ENCODE measurements at regions not wholly inside any gene's neighbourhood (a gene's known extent, or its start where the extent isn't known, plus 50 kb on each side); places are given as distances from the start of the nearest gene placed in this dataset.

DNA sequence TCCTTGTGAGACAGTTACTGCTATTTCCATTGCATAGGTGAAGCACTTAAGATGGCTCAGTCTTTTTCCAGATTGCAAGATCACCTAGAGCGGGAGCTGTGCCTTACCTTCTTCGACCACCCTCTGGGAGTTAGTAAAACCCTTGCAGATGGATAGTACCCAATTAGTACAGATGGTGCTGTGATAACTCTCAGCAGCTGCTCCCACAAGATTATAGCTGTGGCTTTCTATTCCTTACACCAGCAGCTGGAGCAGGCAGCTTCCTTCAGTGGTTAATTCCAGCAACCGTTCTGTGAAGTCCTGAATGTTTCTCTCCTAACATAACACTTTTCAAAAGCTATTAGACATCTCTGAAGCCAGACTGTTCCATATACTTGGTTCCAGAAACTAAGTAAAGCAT, 796.8 kb downstream of the XPNPEP1 start:
- POLR2A ChIA-PET = no interaction called here

DNA sequence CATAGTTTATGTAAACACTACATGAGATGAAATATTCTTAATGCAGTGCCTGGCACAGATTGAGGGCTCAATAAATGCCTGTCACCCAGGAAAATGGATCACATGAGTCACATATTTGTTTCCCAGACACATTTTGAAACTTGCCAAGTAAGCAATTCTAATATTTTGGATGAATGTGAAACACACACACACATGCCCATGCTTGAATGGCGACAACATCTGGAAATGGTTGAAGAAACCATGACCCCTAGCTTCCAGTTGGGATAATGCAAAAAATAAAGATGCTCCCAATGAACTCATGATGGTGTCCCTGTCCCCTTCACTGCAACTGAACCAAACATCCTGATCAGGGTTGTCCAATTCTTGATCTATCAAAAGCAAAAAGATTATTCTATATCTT, 797.3 kb downstream of the XPNPEP1 start:
- H3K4me3 Mint-ChIP-seq (ENCODE audit: unreplicated experiment) = no peak overlapping the region
- no peaks in the 10 kb centered on the region for H3K27me3 Mint-ChIP-seq (ENCODE audit: insufficient read depth, unreplicated experiment)
- peak in 1 of 2 experiments; percentile 19 for TF ChIP-seq CTCF (IDR thresholded peaks at IDR 0.05; ENCODE audit: insufficient read depth in 1 of 2, low read depth in 1 of 2, low read length in 1 of 2, severe bottlenecking in 1 of 2, unreplicated experiment in 1 of 2)
- ChIA-PET CTCF (interaction anchor here (0.7 kb wide), 1 partner anchor 37 kb away, joined by 3 read pairs; no protein-coding TSS in a partner anchor), POLR2A (no interaction called here)
- H3K27ac Mint-ChIP-seq (ENCODE audit: unreplicated experiment) = no peak overlapping the region
- no peaks in the 10 kb centered on the region for H3K27me3 ChIP-seq (replicated peaks; ENCODE audit: control insufficient read depth, insufficient read depth, low read length)
- no peak for DNase-seq
- BruUV-seq (replicated peaks) = no TSS peak
- no peaks in the 10 kb centered on the region for H3K9me3 ChIP-seq
- no peaks in the 10 kb centered on the region for H3K4me1 ChIP-seq
- no peaks in the 10 kb centered on the region for H3K36me3 Mint-ChIP-seq (ENCODE audit: insufficient read depth, unreplicated experiment)
- H3K4me3 ChIP-seq (ENCODE audit: low read depth, low read length) = no peak overlapping the region
- H3K9me3 Mint-ChIP-seq (ENCODE audit: unreplicated experiment) = no peaks in the 10 kb centered on the region
- H3K36me3 ChIP-seq (ENCODE audit: control insufficient read depth, insufficient read depth, low read length) = no peaks in the 10 kb centered on the region
- intact Hi-C loops (cut with micrococcal nuclease; ENCODE audit: unreplicated experiment) = no loop called here
- no peaks in the 10 kb centered on the region for H3K4me1 Mint-ChIP-seq (ENCODE audit: low read depth, unreplicated experiment)

More for the DNA sequence above, 796.8 kb downstream of the XPNPEP1 start:
- no peaks in the 10 kb centered on the region for H3K9me3 ChIP-seq
- Mint-ChIP-seq H3K27ac (ENCODE audit: unreplicated experiment) (no peak overlapping the region), H3K9me3 (ENCODE audit: unreplicated experiment) (no peaks in the 10 kb centered on the region), H3K36me3 (ENCODE audit: insufficient read depth, unreplicated experiment) (no peaks in the 10 kb centered on the region), H3K27me3 (ENCODE audit: insufficient read depth, unreplicated experiment) (no peaks in the 10 kb centered on the region), H3K4me3 (ENCODE audit: unreplicated experiment) (no peak overlapping the region), H3K4me1 (ENCODE audit: low read depth, unreplicated experiment) (no peaks in the 10 kb centered on the region)
- H3K4me3 ChIP-seq (ENCODE audit: low read depth, low read length) = no peak overlapping the region
- BruUV-seq (replicated peaks) = no TSS peak
- H3K4me1 ChIP-seq = no peaks in the 10 kb centered on the region
- TF ChIP-seq CTCF (IDR thresholded peaks at IDR 0.05; ENCODE audit: insufficient read depth in 1 of 2, low read depth in 1 of 2, low read length in 1 of 2, severe bottlenecking in 1 of 2, unreplicated experiment in 1 of 2) = no peak
- CTCF ChIA-PET = interaction anchor here (0.7 kb wide), 1 partner anchor 38 kb away, joined by 3 read pairs; no protein-coding TSS in a partner anchor
- no peaks in the 10 kb centered on the region for H3K36me3 ChIP-seq (ENCODE audit: control insufficient read depth, insufficient read depth, low read length)
- DNase-seq = no peak
- intact Hi-C loops (cut with micrococcal nuclease; ENCODE audit: unreplicated experiment) = no loop called here
- H3K27me3 ChIP-seq (replicated peaks; ENCODE audit: control insufficient read depth, insufficient read depth, low read length) = no peaks in the 10 kb centered on the region

DNA sequence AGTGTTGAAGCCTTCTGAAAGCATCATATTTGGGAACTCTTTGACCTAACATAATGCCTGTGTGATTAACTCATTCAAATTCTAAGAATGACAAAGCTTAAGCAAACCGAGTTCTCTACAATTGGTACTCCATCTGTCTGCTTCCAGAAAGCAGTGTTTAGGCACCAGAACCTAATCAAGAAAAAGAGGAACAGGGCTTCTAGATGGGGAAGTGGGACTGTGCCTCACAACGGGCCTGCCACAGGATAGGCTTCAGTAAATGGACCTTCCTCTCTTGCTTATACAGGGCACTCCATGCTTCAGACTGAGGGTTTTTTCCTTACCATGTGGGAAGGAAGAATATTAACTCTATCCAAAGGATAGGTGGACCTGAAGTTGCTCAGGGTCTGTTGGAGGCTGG, 808.1 kb downstream of the XPNPEP1 start:
- no TSS peak for BruUV-seq (replicated peaks)
- no peaks in the 10 kb centered on the region for H3K36me3 ChIP-seq (ENCODE audit: control insufficient read depth, insufficient read depth, low read length)
- Mint-ChIP-seq H3K9me3 (ENCODE audit: unreplicated experiment) (peaks cover 35% of the 10 kb centered on the region), H3K27ac (ENCODE audit: unreplicated experiment) (no peak overlapping the region), H3K27me3 (ENCODE audit: insufficient read depth, unreplicated experiment) (no peaks in the 10 kb centered on the region), H3K4me3 (ENCODE audit: unreplicated experiment) (no peak overlapping the region), H3K36me3 (ENCODE audit: insufficient read depth, unreplicated experiment) (no peaks in the 10 kb centered on the region), H3K4me1 (ENCODE audit: low read depth, unreplicated experiment) (no peaks in the 10 kb centered on the region)
- H3K4me1 ChIP-seq = no peaks in the 10 kb centered on the region
- ChIA-PET CTCF (no interaction called here), POLR2A (no interaction called here)
- peaks cover 13% of the 10 kb centered on the region for H3K9me3 ChIP-seq
- no peak for TF ChIP-seq CTCF (IDR thresholded peaks at IDR 0.05; ENCODE audit: insufficient read depth in 1 of 2, low read depth in 1 of 2, low read length in 1 of 2, severe bottlenecking in 1 of 2, unreplicated experiment in 1 of 2)
- no peak overlapping the region for H3K4me3 ChIP-seq (ENCODE audit: low read depth, low read length)
- H3K27me3 ChIP-seq (replicated peaks; ENCODE audit: control insufficient read depth, insufficient read depth, low read length) = no peaks in the 10 kb centered on the region
- intact Hi-C loops (cut with micrococcal nuclease; ENCODE audit: unreplicated experiment) = no loop called here
- no peak for DNase-seq
